PC-3 (cell line): ENCODE measurements at regions not wholly inside any gene's neighbourhood (a gene's known extent, or its start where the extent isn't known, plus 50 kb on each side); places are given as distances from the start of the nearest gene placed in this dataset.

ENCODE experiments used
- ATAC-seq: fragments of 200-7000 bp; cut with Tn5 transposase; 2 replicates; pipeline ENCODE4 v1.9.1; 2020; ENCODE audit warnings: mild to moderate bottlenecking, moderate library complexity
- BruUV-seq: library from RNA; stranded (reverse); fragments of 400-500 nt; replicated peaks from 2 replicates; lab custom pipeline; 2021; lab: Mats Ljungman, UMichigan
- CTCF ChIA-PET: fragments of 300-600 bp; sonication (Branson Sonifier 250); formaldehyde crosslinking; loops from one replicate; lab custom pipeline; 2022; ENCODE audit warnings: antibody characterized with exemption; lab: Charles Lee
- POLR2A ChIA-PET: fragments of 300-600 bp; sonication (Branson Sonifier 250); formaldehyde crosslinking; loops from one replicate; lab custom pipeline; 2022; ENCODE audit warnings: antibody characterized with exemption; ENCODE audit not compliant: unreplicated experiment; lab: Charles Lee
- DNase-seq: peaks from one replicate; pipeline ENCODE4 v3.0.0-alpha.2; 2015
- H2AFZ ChIP-seq: fragments of 300-600 bp; sonication (generic); 2 replicates; pipeline ENCODE4 v1.6.0; 2016; ENCODE audit warnings: antibody characterized with exemption, low read length
- H3F3A ChIP-seq: fragments of 300-600 bp; sonication (generic); one replicate; pipeline ENCODE4 v1.6.0; 2017; ENCODE audit warnings: antibody characterized with exemption, low read length, control low read depth, mild to moderate bottlenecking; ENCODE audit not compliant: unreplicated experiment
- H3K27ac ChIP-seq: fragments of 300-600 bp; sonication (generic); 2 replicates; pipeline ENCODE4 v1.5.1; 2016; ENCODE audit warnings: mild to moderate bottlenecking, low read length
- H3K27me3 ChIP-seq: fragments of 300-600 bp; sonication (generic); 2 replicates; pipeline ENCODE4 v1.6.1; 2016; ENCODE audit warnings: low read length, mixed read lengths
- H3K36me3 ChIP-seq: fragments of 300-600 bp; sonication (generic); 2 replicates; pipeline ENCODE4 v1.6.1; 2016; ENCODE audit warnings: low read depth, mixed run types, low read length, mixed read lengths
- H3K4me1 ChIP-seq: fragments of 300-600 bp; sonication (generic); 2 replicates; pipeline ENCODE4 v1.5.1; 2016; ENCODE audit warnings: low read length; ENCODE audit not compliant: insufficient read depth
- H3K4me2 ChIP-seq: fragments of 300-600 bp; sonication (generic); 2 replicates; pipeline ENCODE4 v1.6.0; 2016; ENCODE audit warnings: low read length
- H3K4me3 ChIP-seq: fragments of 300-600 bp; sonication (generic); 2 replicates; pipeline ENCODE4 v1.5.1; 2016; ENCODE audit warnings: mild to moderate bottlenecking, low read length, mixed read lengths
- H3K79me2 ChIP-seq: fragments of 300-600 bp; sonication (generic); 2 replicates; pipeline ENCODE4 v1.6.1; 2017; ENCODE audit warnings: low read length, mixed read lengths
- H3K9ac ChIP-seq: fragments of 300-600 bp; sonication (generic); 2 replicates; pipeline ENCODE4 v1.6.0; 2016; ENCODE audit warnings: mild to moderate bottlenecking, low read length
- H3K9me2 ChIP-seq: fragments of 300-600 bp; sonication (generic); replicated peaks from 2 replicates; pipeline ENCODE4 v1.6.1; 2016; ENCODE audit warnings: mixed run types, low read length, mixed read lengths
- H3K9me3 ChIP-seq: fragments of 300-600 bp; sonication (generic); 2 replicates; pipeline ENCODE4 v1.6.1; 2016; ENCODE audit warnings: low read length, mixed read lengths
- H4K20me1 ChIP-seq: fragments of 300-600 bp; sonication (generic); 2 replicates; pipeline ENCODE4 v1.6.1; 2016; ENCODE audit warnings: low read length, mixed read lengths
- CTCF ChIP-seq: fragments of 300-600 bp; sonication (generic); conservative IDR thresholded peaks from 2 replicates; pipeline ENCODE4 v1.5.1; 2017; ENCODE audit warnings: antibody characterized with exemption, low read depth, mild to moderate bottlenecking, low read length
- EZH2 ChIP-seq: fragments of 300-600 bp; sonication (generic); IDR thresholded peaks from one replicate; pipeline ENCODE4 v1.6.1; 2017; ENCODE audit warnings: antibody characterized with exemption, mild to moderate bottlenecking, low read length; ENCODE audit not compliant: unreplicated experiment
- EZH2phosphoT487 ChIP-seq: fragments of 300-600 bp; sonication (generic); IDR thresholded peaks from 2 replicates; pipeline ENCODE4 v1.6.1; 2018; ENCODE audit warnings: mild to moderate bottlenecking, antibody characterized with exemption, low read length, borderline replicate concordance
- intact Hi-C: fragments of 100-400 bp; cut with micrococcal nuclease; formaldehyde crosslinking; loops from 2 replicates; pipeline ENCODE4 v1.9.0; 2023

GRCh38 chr11:115710980-115711379 is 206.8 kb upstream of the CADM1 start:
- Histone ChIP-seq H4K20me1 (no peaks in the 10 kb centered on the region), H3K79me2 (no peaks in the 10 kb centered on the region), H3K4me3 (no peak overlapping the region), H3K9me2 (no peaks in the 10 kb centered on the region), H3K27ac (no peak overlapping the region), H2AFZ (no peak overlapping the region), H3K9ac (no peak overlapping the region), H3K4me2 (no peak overlapping the region), H3F3A (no peaks in the 10 kb centered on the region), H3K9me3 (peaks cover 15% of the 10 kb centered on the region), H3K4me1 (no peaks in the 10 kb centered on the region), H3K36me3 (no peaks in the 10 kb centered on the region), H3K27me3 (no peaks in the 10 kb centered on the region)
- ChIA-PET POLR2A (no interaction called here), CTCF (no interaction called here)
- no peak for DNase-seq
- no peak for TF ChIP-seq EZH2
- TF ChIP-seq CTCF = no peak
- no peak for TF ChIP-seq EZH2phosphoT487
- intact Hi-C loops = no loop called here
- ATAC-seq = no peak
- no TSS peak for BruUV-seq

GRCh38 chr11:115710426-115710825 is 206.2 kb upstream of the CADM1 start:
- Histone ChIP-seq H3K9me3 (peaks cover 14% of the 10 kb centered on the region), H2AFZ (no peak overlapping the region), H3K27me3 (no peaks in the 10 kb centered on the region), H3K9ac (no peak overlapping the region), H3F3A (no peaks in the 10 kb centered on the region), H3K36me3 (no peaks in the 10 kb centered on the region), H3K9me2 (no peaks in the 10 kb centered on the region), H3K4me1 (no peaks in the 10 kb centered on the region), H3K4me3 (no peak overlapping the region), H4K20me1 (no peaks in the 10 kb centered on the region), H3K79me2 (no peaks in the 10 kb centered on the region), H3K27ac (no peak overlapping the region), H3K4me2 (no peak overlapping the region)
- no TSS peak for BruUV-seq
- no peak for ATAC-seq
- no peak for DNase-seq
- POLR2A ChIA-PET = no interaction called here
- TF ChIP-seq EZH2phosphoT487 (no peak), CTCF (no peak), EZH2 (no peak)
- CTCF ChIA-PET = no interaction called here
- intact Hi-C loops = no loop called here

- no peak overlapping the region for H3K4me2 ChIP-seq
- POLR2A ChIA-PET = no interaction called here
- no TSS peak for BruUV-seq
Measured at GRCh38 chr11:115709297-115709696, 205.1 kb upstream of the CADM1 start.

More at GRCh38 chr11:115709297-115709696, 205.1 kb upstream of the CADM1 start:
- Histone ChIP-seq H3K36me3 (no peaks in the 10 kb centered on the region), H2AFZ (no peak overlapping the region), H4K20me1 (no peaks in the 10 kb centered on the region), H3K79me2 (no peaks in the 10 kb centered on the region), H3K27me3 (no peaks in the 10 kb centered on the region), H3K4me3 (no peak overlapping the region), H3K9me2 (no peaks in the 10 kb centered on the region), H3F3A (no peaks in the 10 kb centered on the region), H3K9ac (no peak overlapping the region), H3K4me1 (no peaks in the 10 kb centered on the region), H3K9me3 (peaks cover 14% of the 10 kb centered on the region), H3K27ac (no peak overlapping the region)
- ATAC-seq = no peak
- intact Hi-C loops = no loop called here
- CTCF ChIA-PET = no interaction called here
- no peak for TF ChIP-seq EZH2
- no peak for TF ChIP-seq EZH2phosphoT487
- TF ChIP-seq CTCF = no peak
- no peak for DNase-seq
